HepG2 (cell line): ENCODE measurements at regions not wholly inside any gene's neighbourhood (a gene's known extent, or its start where the extent isn't known, plus 50 kb on each side); places are given as distances from the start of the nearest gene placed in this dataset.

ENCODE experiments used
- ATAC-seq: fragments of 200-7000 bp; cut with Tn5 transposase; 3 replicates; pipeline ENCODE4 v1.9.1; 2020; ENCODE audit warnings: mild to moderate bottlenecking, moderate library complexity
- BruUV-seq: library from RNA; stranded (reverse); fragments of 400-500 nt; replicated peaks from 2 replicates; lab custom pipeline; 2021; lab: Mats Ljungman, UMichigan
- CTCF ChIA-PET: fragments of 300-600 bp; formaldehyde crosslinking; extraction: SDS; loops from one replicate; lab custom pipeline; 2021; ENCODE audit warnings: low total read pairs, inconsistent platforms, low intra/inter-chr PET ratio; lab: Yijun Ruan, JAX
- POLR2A ChIA-PET: fragments of 350-600 bp; sonication (Branson Sonifier 250); formaldehyde crosslinking; loops from one replicate; lab custom pipeline; 2020; ENCODE audit warnings: antibody characterized with exemption, inconsistent platforms; lab: Yijun Ruan, JAX
- DNase-seq: peaks from one replicate; pipeline ENCODE4 v3.0.0-alpha.2; 2015; ENCODE audit warnings: low spot score
- FAIRE-seq: peaks from 3 replicates; lab custom pipeline; 2011; peaks lifted over from hg19 to GRCh38; lab: Jason Lieb, UNC
- H2AFZ ChIP-seq: one replicate; pipeline ENCODE4 v1.6.1; 2011; ENCODE audit warnings: low read length, inconsistent platforms
- H3K27ac ChIP-seq: fragments of 300-600 bp; 3 replicates; pipeline ENCODE4 v1.8.0; 2011; ENCODE audit warnings: mixed run types, mild to moderate bottlenecking, mixed read lengths, low read length, inconsistent platforms; ENCODE audit not compliant: insufficient read depth; ENCODE audit errors: extremely low read length
- H3K27me3 ChIP-seq, 2 experiments: fragments of 200-600 bp in 1 of 2; 2 replicates in 1 of 2; 3 replicates in 1 of 2; pipeline versions ENCODE4 v1.6.0 to v1.8.0; 2011; ENCODE audit warnings: low read length in 2 of 2, mild to moderate bottlenecking in 2 of 2, moderate library complexity in 2 of 2, inconsistent platforms in 1 of 2; ENCODE audit not compliant: insufficient read depth in 2 of 2, control insufficient read depth in 1 of 2
- H3K36me3 ChIP-seq, 2 experiments: fragments of 200-600 bp in 1 of 2; replicated peaks in 1 of 2; 2 replicates in 1 of 2; 3 replicates in 1 of 2; pipeline versions ENCODE4 v1.5.1 to v1.8.0; 2011; ENCODE audit warnings: low read length in 2 of 2, inconsistent platforms in 1 of 2; ENCODE audit not compliant: insufficient read depth in 2 of 2, control insufficient read depth in 1 of 2
- H3K4me1 ChIP-seq: 2 replicates; pipeline ENCODE4 v1.5.1; 2012; ENCODE audit warnings: low read length, inconsistent platforms; ENCODE audit not compliant: insufficient read depth
- H3K4me2 ChIP-seq: 2 replicates; pipeline ENCODE4 v1.6.0; 2011; ENCODE audit warnings: low read depth, low read length, inconsistent platforms
- H3K4me3 ChIP-seq, 3 experiments: fragments of 200-600 bp in 1 of 3; sonication (generic), shearing (Covaris generic) in 1 of 3; replicated peaks in 1 of 3; 2 replicates each; pipeline ENCODE4 v1.5.1; 2011 to 2016; ENCODE audit warnings: low read length in 3 of 3, inconsistent platforms in 2 of 3, low read depth in 2 of 3, mild to moderate bottlenecking in 2 of 3, control low read depth in 1 of 3, mixed read lengths in 1 of 3; ENCODE audit not compliant: insufficient read depth in 1 of 3
- H3K79me2 ChIP-seq: one replicate; pipeline ENCODE4 v1.6.1; 2011; ENCODE audit warnings: low read length, inconsistent platforms; ENCODE audit not compliant: insufficient read depth
- H3K9ac ChIP-seq: 2 replicates; pipeline ENCODE4 v1.6.0; 2011; ENCODE audit warnings: mild to moderate bottlenecking, low read depth, low read length, inconsistent platforms; ENCODE audit not compliant: insufficient read depth
- H3K9me3 ChIP-seq: 2 replicates; pipeline ENCODE4 v1.5.1; 2012; ENCODE audit warnings: mild to moderate bottlenecking, low read length
- H4K20me1 ChIP-seq: 2 replicates; pipeline ENCODE4 v1.6.0; 2011; ENCODE audit warnings: inconsistent platforms, mild to moderate bottlenecking, low read length, moderate library complexity; ENCODE audit not compliant: insufficient read depth
- AKNA ChIP-seq: sonication (generic); formaldehyde crosslinking; IDR thresholded peaks from 2 replicates; pipeline ENCODE4 v1.4.0; 2020; ENCODE audit warnings: missing genetic modification reagents, borderline replicate concordance
- ARNTL ChIP-seq: sonication (generic); formaldehyde crosslinking; IDR thresholded peaks from 2 replicates; pipeline ENCODE4 v1.4.0; 2020; ENCODE audit warnings: mild to moderate bottlenecking, missing genetic modification reagents
- CREB3 ChIP-seq: sonication (generic); formaldehyde crosslinking; IDR thresholded peaks from 2 replicates; pipeline ENCODE4 v1.5.0; 2020; ENCODE audit warnings: missing genetic modification reagents
- JUNB ChIP-seq: sonication (generic); formaldehyde crosslinking; IDR thresholded peaks from 2 replicates; pipeline ENCODE4 v1.8.0; 2022; ENCODE audit warnings: missing genetic modification reagents, mild to moderate bottlenecking, borderline replicate concordance
- RFXANK ChIP-seq: IDR thresholded peaks from 2 replicates; pipeline ENCODE4 v1.6.1; 2016
- RORA ChIP-seq: sonication (generic); formaldehyde crosslinking; IDR thresholded peaks from 2 replicates; pipeline ENCODE4 v1.5.0; 2020; ENCODE audit warnings: mild to moderate bottlenecking, missing genetic modification reagents, moderate library complexity
- ZBTB10 ChIP-seq: sonication (generic); formaldehyde crosslinking; IDR thresholded peaks from 2 replicates; pipeline ENCODE4 v1.4.0; 2020; ENCODE audit warnings: missing genetic modification reagents, borderline replicate concordance
- ZEB1 ChIP-seq: IDR thresholded peaks from 2 replicates; pipeline ENCODE4 v1.6.1; 2012; ENCODE audit warnings: mild to moderate bottlenecking, low read depth, inconsistent platforms; ENCODE audit not compliant: insufficient replicate concordance
- ZFP91 ChIP-seq: sonication (generic); formaldehyde crosslinking; IDR thresholded peaks from 2 replicates; pipeline ENCODE4 v1.9.0; 2022; ENCODE audit warnings: missing genetic modification reagents, mild to moderate bottlenecking, borderline replicate concordance
- ZKSCAN1 ChIP-seq: fragments of 150-350 bp; IDR thresholded peaks from 2 replicates; pipeline ENCODE4 v1.6.1; 2014; ENCODE audit warnings: low read length
- ZNF138 ChIP-seq: sonication (generic); formaldehyde crosslinking; IDR thresholded peaks from 2 replicates; pipeline ENCODE4 v1.5.0; 2020; ENCODE audit warnings: mild to moderate bottlenecking, low read depth, missing genetic modification reagents
- ZNF550 ChIP-seq: sonication (generic); formaldehyde crosslinking; IDR thresholded peaks from 2 replicates; pipeline ENCODE4 v1.4.0; 2020; ENCODE audit warnings: mild to moderate bottlenecking, missing genetic modification reagents, borderline replicate concordance
- WGBS: methylation state at CpG from one replicate; pipeline ENCODE4 v1.1.6; 2017; ENCODE audit warnings: low lambda C conversion rate; 5-methylcytosine and 5-hydroxymethylcytosine counted together
- in situ Hi-C: cut with HindIII; loops from 2 replicates; pipeline ENCODE4 v1.10.0; 2017; ENCODE audit warnings: low pct_unique_long_range_greater_than_20kb; ENCODE audit not compliant: extremely low pct_ligation_motif_present
- intact Hi-C: fragments of 100-400 bp; cut with micrococcal nuclease; formaldehyde crosslinking; loops from one replicate; pipeline ENCODE4 v1.10.0; 2022; ENCODE audit not compliant: unreplicated experiment

- TF ChIP-seq AKNA (no peak), ZNF138 (CRISPR knock-in tag) (no peak), RORA (CRISPR knock-in tag) (no peak), JUNB (CRISPR knock-in tag) (no peak), RFXANK (CRISPR knock-in tag) (no peak), ARNTL (CRISPR knock-in tag) (no peak)
- TF ChIP-seq, all 625 proteins: peak for 0
Measured at GRCh38 chr21:24208562-24209260, 1398.6 kb downstream of the MRPL39 start (continued).

GRCh38 chr21:24205319-24205718 is 1402.0 kb downstream of the MRPL39 start:
- H3K36me3 ChIP-seq = no peaks in the 10 kb centered on the region
- intact Hi-C loops = no loop called here
- no peaks in the 10 kb centered on the region for H3K79me2 ChIP-seq
- BruUV-seq = no TSS peak
- H3K27me3 ChIP-seq = no peaks in the 10 kb centered on the region
- H3K27ac ChIP-seq = no peak overlapping the region
- no peak for DNase-seq
- H3K4me2 ChIP-seq = no peak overlapping the region
- H3K9me3 ChIP-seq = peaks cover 86% of the 10 kb centered on the region
- ATAC-seq = no peak
- CTCF ChIA-PET = no interaction called here
- H3K4me3 ChIP-seq = no peak overlapping the region
- FAIRE-seq = no peak
- in situ Hi-C loops = no loop called here
- no peaks in the 10 kb centered on the region for H3K4me1 ChIP-seq
- POLR2A ChIA-PET = no interaction called here
- 3% methylated on average over 2 of the region's 2 CpGs for WGBS
- no peak overlapping the region for H3K9ac ChIP-seq
- H2AFZ ChIP-seq = no peak overlapping the region
- H4K20me1 ChIP-seq = no peaks in the 10 kb centered on the region
- no peak for TF ChIP-seq CREB3 (CRISPR knock-in tag)
- TF ChIP-seq ZEB1 = no peak
- TF ChIP-seq ZBTB10 (CRISPR knock-in tag) = no peak
- TF ChIP-seq ZKSCAN1 = no peak
- no peak for TF ChIP-seq ZFP91 (CRISPR knock-in tag)
- TF ChIP-seq ZNF550 (CRISPR knock-in tag) = no peak
